ENCODE measurements at regions not wholly inside any gene's neighbourhood (a gene's known extent, or its start where the extent isn't known, plus 50 kb on each side); places are given as distances from the start of the nearest gene placed in this dataset.

DNA sequence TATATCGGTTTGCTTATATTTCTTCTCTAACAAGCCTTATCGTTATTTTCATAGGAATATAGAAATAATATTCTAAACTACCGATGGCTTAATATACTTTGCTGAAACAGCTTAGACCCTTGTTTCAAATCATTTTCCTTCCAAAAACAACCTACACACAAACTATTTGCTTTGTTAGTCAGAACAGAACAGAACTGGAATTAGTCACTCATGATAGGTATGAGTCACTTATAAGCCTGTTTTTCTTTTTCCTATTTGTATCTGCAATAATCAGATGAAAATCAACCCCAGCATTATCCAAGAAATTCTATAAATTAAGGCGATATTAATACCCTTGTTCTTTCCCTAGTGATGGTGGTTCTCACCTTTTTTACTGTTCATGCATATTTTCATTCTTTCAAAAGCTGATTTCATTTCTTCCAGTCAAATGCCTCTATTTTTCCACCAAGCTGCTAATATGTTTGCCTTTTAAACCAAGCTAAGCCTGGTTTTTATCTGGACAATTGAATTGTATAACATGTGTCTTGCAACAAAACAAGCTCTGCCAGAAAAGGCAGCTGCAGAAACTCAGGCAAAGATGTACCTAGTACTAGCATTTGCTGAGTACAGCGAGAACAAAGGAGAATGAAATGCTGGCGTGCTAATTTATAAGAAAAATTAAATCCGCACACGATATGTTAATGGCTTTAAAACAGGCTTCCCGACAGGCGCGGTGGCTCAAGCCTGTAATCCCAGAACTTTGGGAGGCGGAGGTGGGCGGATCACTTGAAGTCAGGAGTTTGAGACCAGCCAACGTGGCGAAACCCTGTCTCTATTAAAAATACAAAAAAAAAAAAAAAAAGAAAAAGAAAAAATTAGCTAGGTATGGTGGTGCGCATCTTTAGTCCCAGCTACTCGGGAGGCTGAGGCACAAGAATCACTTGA lies 1418.2 kb downstream of the AACS start:
- DNase-seq = no peak

DNA sequence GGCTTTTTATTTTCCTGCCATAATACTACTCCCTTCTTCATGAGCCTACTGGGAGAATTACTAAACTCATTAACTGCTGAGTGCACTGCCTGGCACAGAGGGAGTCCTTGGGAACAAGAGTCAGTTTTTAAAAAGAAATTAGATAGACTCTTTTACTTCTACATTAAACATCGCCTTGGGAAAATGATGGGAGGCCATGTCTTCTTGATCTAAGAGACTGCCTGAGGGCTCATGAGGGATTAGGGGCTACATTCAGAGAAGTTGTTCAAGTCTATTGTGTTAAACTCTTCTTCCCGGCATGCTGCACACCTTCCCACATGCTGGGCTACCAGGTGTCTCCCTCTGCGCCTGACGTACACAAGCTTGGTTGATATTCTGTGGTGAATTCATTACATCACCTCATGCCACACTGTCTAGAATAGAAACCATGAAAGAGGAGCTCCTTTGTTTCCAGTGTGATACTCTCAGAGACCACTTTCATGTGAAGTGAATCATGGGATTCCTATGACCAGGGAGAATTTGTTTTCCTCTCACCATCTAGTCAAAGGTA lies 1422.3 kb downstream of the AACS start:
- no peak for DNase-seq

- DNase-seq = no peak
Measured at GRCh38 chr12:126488806-126489205, 1423.6 kb downstream of the AACS start.

DNA sequence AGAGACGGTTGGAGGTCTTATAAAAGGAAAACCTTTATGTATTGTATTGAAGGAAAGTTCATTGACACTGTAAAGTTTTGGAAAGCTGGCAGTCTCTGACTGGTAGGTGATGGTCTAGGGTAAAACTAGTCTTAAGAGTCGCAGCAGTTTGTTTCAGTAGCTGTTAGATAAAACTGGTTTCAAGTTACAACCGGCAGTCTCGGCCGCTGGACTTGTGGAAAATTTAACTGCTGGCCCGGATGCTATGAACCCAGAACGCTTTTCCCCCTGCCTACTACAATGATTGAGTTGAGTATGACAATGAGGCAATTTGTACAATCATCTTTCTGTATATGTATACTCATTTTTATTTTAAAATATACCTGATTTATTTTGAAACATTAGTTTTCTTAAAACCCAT lies 1426.9 kb downstream of the AACS start:
- DNase-seq = no peak

DNA sequence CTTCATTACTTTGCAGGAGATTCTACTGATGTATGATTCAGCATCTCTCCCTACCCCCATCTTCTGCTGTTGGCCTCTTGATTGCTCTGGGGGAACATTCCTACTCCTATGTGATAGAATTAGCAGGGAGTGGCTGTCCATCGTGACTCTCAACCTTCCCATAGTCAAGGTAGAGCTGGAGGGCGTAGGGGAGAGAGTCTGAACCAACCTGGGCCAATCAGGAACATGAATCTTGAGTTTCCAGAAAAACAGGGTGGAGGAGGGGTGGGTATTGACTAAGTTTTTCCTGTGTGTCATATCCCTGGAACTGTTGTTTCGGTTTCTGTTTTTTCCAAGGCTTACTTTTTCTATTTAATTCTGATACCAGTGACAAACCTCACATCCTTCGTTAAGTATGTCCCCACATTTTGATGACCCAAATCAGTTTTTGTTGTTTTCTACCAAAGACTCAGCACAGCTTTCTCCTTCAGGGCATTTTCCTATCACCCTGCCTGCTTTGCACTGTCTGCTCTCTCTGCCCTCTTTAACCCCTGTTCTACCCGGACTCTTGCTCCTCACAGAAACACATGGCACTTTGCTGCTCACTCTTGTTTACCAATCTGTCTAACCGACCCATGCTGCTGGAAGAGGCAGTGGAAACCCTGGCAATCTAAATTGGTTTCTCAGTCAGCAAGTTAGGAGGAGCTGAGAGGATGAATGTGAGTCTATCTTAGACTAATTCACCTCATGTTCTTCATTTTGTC lies 1428.3 kb downstream of the AACS start:
- no peak for DNase-seq

- no peak for DNase-seq
Measured at GRCh38 chr12:126496201-126496600, 1431.0 kb downstream of the AACS start.

GRCh38 chr12:126506426-126507182 lies 1441.4 kb downstream of the AACS start:
- no peak for DNase-seq

- no peak for DNase-seq
Measured at GRCh38 chr12:126507231-126507630, 1442.0 kb downstream of the AACS start.

GRCh38 chr12:126509572-126509971 lies 1444.3 kb downstream of the AACS start:
- DNase-seq = no peak

GRCh38 chr12:126510630-126511029 lies 1445.4 kb downstream of the AACS start:
- DNase-seq = no peak

- DNase-seq = no peak
Measured at GRCh38 chr12:126512916-126513913, 1448.0 kb downstream of the AACS start.

DNA sequence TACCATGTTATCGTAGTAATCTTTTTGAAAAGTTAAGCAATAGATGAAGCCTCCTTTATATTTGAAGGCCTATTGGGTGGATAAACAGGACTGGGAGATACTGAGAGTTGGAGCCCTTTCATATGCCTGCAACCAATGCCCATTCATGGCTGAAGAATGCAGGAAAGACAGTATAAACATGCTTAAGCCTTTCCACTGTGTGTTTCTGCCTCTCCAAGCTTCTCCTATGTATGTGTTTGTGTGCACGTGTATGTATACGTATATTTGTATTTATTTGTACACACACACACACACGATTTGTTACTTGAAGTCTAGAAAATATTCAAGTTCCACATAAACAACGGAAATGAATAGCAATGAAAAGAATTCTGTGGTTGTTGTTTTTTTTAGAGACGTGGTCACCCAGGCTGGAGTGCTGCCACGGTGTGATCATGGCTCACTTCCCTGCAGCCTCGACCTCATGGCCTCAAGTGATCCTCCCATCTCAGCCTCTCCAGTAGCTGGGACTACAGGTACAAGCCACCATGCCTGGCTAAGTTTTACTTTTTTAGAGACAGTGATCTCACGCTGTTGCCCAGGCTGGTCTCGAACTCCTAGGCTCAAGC lies 1453.5 kb downstream of the AACS start:
- DNase-seq = no peak

DNA sequence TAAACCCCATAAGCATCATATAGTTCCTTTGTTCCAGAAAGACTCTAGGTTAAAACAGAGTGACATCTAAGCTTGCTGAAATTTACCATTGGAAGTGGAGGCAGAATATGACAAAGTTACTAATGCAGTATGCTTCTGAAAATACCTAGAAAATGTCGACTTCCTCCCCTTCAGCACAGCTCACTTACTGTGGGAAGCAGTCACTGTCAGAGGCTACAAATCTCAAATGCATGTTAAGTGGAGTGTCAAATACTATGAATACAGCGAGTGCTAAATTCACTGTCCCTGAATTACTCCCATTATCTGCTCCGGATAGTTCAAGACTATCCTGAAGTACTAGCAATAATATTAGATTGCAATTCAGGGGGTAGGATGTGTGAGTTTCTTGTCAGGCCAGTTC lies 1454.6 kb downstream of the AACS start:
- no peak for DNase-seq

DNA sequence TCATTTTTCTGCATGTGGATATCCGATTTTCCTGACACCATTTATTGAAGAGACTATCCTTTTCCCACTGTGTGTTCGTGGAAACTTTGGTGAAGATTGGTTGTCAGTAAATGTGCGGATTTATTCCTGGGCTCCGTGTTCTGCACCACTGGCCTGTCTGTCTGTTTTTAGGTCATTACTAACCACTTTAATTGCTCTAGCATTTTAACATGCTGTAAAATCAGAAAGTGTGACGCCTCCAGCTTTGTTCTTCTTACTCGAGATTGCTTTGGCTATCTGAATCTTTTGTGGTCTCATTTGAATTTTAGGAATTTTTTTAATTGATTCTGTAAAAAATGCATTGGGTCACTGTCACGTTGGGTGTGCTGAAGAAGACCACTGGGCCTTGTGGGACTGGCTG lies 1458.7 kb downstream of the AACS start:
- DNase-seq = no peak

- no peak for DNase-seq
Measured at GRCh38 chr12:126534495-126534894, 1469.3 kb downstream of the AACS start.

- DNase-seq = no peak
Measured at GRCh38 chr12:126534942-126535341, 1469.7 kb downstream of the AACS start.

DNA sequence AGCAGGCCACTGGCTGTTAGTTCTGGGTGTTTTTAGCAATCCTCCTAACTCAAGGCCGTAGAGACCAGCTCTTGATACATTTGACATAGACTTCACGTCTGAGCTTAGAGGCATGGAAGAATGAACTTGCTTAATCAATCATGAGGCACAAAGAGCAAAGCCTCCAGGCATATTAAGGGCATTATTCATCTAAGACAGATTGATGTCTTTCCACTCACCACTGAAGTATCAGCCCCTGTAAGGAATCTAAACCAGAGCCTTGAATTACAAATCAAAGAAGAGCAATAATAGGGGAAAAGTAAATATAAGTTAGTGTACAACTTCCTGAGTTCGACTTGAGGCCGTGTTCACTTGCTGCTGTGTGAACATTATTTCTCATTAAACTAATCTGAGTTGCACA lies 1470.7 kb downstream of the AACS start:
- DNase-seq = no peak

DNA sequence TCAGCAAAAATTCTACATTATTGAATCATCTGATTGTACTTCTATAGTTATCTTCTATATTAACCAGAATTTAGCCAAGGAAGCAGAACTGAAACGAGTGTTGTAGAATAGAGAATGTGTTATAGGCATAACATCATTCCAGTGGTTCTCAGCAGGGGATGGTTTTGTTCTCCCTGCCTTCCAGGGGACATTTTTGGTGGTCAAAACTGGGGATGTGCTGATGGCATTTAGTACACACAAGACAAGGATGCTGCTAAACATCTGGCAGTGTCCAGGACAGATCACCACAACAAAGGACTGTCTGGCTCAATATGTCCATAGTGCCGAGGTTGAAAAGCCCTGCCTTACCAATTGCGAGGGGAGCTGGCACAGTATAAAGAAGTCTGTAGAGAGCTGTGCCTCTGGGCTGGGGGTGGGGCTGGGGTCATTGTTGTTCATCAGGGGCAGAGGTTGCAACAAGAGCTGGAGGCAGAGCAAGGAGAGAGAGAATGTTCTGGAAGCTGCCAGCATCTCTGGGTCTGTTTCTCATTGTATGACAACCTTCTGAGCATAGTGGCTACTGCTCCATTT lies 1472.8 kb downstream of the AACS start:
- no peak for DNase-seq

DNA sequence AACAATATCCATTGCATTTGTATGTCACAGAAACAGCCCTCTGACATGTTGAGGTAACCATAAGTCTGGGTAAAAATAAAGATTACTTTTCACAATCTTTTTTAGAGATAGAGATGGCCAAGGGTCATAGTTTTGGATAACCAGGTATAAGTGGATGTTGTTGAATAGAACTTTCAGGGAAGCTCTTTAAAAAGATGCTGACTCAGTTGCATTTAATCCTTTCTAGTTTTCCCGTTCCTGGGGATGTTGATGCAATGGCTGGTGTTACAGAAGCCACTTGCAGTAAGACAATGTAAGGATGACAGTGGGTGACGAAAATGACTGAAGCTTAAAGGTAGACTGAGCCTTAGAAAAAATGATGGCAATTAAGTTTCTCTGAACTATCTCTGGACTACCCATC lies 1473.7 kb downstream of the AACS start:
- DNase-seq = no peak

GRCh38 chr12:126545411-126545810 lies 1480.2 kb downstream of the AACS start:
- DNase-seq = no peak

DNA sequence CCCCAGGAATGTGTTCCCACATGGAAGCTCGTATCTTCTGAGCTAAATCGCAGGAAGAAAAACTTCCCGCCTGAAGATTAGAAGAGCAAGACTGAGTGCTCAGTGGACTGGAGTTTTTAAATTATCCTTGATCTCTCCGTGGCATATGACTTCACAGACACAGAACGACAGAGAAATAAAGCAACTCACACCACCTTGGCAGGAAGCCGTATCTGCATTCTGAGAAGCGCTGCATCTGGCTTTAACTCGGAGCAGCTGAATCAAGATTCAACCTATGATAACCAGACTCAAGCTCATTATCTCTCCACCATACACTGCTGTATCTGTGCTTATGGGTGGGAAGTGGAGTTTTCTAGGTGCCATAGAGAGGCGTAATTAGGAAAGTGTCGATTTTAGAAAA lies 1482.7 kb downstream of the AACS start:
- no peak for DNase-seq

All from Kasumi-1 (cell line).